ENCODE measurements at regions not wholly inside any gene's neighbourhood (a gene's known extent, or its start where the extent isn't known, plus 50 kb on each side); places are given as distances from the start of the nearest gene placed in this dataset.

DNA sequence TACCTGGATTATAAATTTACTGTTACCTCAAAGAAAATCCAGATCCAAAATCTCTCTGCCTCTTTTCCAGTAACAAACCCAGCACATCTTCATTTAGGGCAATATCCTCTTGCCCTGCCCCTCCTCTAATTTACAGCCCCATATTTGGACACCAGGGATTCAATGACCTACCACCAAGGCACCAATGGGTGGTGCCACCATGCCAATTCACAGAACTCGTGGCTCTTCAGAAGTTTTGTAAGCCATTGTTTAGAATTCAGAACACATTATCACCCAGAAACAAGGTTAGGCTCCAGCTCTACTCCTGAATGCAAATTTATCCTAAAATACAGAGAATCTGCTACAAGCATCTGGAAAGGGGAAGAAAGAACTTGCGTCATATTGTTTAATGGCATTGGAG, 67.8 kb upstream of the SASH1 start:
- FAIRE-seq (no peak), DNase-seq (ENCODE audit: low spot score) (no peak)

DNA sequence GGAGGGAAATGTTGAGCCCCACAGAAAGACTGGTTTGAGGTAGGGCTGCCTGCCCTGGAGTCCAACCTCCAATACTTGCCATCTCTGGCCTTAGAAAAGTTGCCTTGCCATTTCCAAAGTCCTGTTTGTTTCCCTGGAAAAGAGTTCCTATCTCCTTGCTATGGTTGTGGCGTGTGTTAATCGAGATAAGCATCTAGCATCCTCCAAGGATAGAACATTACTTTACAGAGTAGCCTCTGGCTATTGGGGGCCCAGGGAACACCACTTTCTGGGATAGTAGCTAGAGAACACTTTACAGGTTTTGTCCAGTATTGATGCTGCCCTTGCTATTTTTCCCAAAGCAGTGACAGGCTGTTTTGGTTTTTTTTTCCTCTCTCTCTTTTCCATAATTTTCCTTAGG, 57.4 kb upstream of the SASH1 start:
- DNase-seq (ENCODE audit: low spot score) = no peak
- no peak for FAIRE-seq

DNA sequence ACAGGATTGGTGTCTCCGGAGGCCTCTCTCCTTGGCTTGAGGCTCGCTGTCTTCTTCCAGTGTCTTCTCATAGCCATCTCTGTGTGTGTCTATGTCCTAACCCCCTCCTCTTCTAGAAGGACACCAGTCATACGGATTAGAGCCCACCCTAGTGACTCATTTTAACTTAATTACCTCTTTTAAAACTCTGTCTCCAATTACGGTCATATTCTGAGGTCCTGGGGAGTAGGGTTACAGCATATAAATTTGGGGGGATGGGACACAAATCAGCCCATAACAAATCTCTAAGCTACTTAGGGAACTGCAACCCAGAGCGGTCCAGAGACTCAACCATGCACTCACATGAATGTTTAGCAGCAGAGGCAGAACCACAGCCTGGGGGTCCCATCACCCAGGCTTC, 56.1 kb upstream of the SASH1 start:
- FAIRE-seq = no peak
- DNase-seq (ENCODE audit: low spot score) = no peak

DNA sequence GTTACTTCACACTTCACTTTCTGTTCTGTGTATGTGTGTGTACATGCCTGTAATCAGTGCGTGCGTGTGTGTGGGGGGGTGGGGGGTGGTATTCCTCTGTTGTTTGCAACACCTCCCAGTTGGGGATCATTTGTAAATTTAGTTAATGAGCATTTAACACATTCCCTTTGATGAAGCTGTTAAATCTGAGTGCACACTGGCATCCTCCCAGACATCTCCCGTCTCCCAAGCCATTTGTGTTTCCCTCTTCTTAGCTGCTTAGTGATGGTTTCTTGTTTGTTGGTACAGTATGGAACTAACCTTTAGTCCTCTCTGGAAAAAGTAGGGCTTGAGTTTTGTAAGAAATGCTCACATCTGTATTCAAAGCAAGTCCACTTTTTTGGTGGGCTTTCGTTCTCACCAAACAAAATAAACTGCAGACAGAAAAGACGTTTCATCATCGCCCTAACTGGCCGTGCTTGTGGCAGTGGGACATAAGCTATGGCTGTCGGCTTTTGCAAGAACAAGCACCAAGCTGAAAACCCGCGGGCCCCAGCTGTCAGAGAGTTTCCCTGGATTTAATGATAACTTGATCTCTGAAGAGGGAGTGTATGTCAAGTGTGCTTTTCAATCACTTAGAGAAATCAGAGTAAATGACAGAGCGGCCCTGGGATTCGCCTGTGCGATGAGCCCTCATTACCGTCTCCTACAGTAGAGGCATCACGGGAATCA, 54.9 kb upstream of the SASH1 start:
- DNase-seq (ENCODE audit: low spot score) (no peak), FAIRE-seq (no peak)

DNA sequence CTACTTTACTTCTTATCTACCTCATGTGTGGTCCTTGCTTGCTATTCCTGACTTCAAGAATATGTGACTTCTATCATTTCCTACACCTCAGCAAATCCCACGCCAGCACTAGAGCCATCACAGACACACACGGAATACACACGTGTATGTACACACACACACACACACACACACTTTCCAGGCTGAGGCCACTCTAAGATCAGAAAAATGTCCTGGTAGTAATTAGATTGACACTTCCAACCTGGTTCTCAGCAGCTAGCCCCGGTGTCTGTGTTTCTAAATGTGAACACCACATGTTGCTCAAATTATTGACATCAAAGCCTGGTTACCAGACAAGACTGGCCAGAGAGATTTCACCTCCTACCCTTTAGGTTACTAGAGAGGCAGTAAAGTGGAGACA, 54.1 kb upstream of the SASH1 start:
- DNase-seq (ENCODE audit: low spot score) = no peak
- FAIRE-seq = no peak

DNA sequence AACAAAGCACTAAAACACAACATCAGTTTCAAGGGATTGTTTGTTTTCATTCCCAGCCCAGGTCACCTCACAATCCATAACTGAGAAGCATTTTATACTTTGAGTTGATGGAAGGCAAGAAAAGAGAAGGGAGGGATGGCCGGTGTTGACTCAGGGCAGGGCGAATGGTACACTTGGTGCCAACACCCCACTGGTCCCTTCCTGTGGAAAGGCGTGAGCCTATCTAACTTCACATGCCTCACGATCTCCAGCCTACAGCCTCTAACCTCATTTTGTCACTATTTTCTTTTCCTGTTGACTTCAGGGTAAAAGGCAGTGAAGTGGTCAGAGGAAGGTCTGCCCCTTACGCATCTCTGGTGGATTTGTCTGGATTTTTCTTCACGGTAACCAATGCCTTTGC, 53.5 kb upstream of the SASH1 start:
- FAIRE-seq = no peak
- DNase-seq (ENCODE audit: low spot score) = no peak

DNA sequence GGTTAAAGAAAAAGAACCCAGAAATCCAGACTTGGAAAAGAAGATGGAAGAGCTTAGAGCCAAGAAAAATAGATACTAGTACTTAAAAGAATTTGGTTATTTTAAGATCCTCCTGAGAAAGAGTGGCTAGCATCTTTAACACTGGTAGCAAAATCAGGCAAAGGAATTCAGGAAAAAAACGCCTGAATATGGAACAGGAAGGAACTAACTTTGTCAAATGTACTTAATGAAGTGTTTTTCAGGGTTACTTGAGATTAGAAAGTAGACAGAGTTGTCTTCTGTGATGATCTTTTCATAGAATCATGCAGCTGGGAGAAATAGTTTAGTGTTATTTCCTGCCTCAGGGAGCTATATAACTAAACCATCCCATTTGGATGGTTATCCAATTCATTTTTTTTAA, 50.8 kb upstream of the SASH1 start:
- DNase-seq (ENCODE audit: low spot score) = no peak
- FAIRE-seq = no peak
